Suppressor macrophage treated with lipopolysaccharide for 4 hours (primary cell): ENCODE measurements at regions not wholly inside any gene's neighbourhood (a gene's known extent, or its start where the extent isn't known, plus 50 kb on each side); places are given as distances from the start of the nearest gene placed in this dataset.

Experiments used
- DNase-seq: peaks from one replicate; pipeline ENCODE4 v3.0.0-alpha.2; 2020

GRCh38 chr5:68757626-68758212 is 336.1 kb upstream of the SLC30A5 start:
- DNase-seq = no peak

- DNase-seq = no peak
Measured at GRCh38 chr5:68759593-68759992, 334.2 kb upstream of the SLC30A5 start.

- no peak for DNase-seq
Measured at GRCh38 chr5:68762201-68762600, 331.6 kb upstream of the SLC30A5 start.

- no peak for DNase-seq
Measured at GRCh38 chr5:68766952-68767464, 326.8 kb upstream of the SLC30A5 start.

- no peak for DNase-seq
Measured at GRCh38 chr5:68770551-68770950, 323.3 kb upstream of the SLC30A5 start.

GRCh38 chr5:68771221-68771620 is 322.6 kb upstream of the SLC30A5 start:
- DNase-seq = no peak

GRCh38 chr5:68771732-68772131 is 322.1 kb upstream of the SLC30A5 start:
- DNase-seq = no peak

- no peak for DNase-seq
Measured at GRCh38 chr5:68776381-68776780, 317.4 kb upstream of the SLC30A5 start.

GRCh38 chr5:68777135-68777534 is 316.7 kb upstream of the SLC30A5 start:
- no peak for DNase-seq

- DNase-seq = no peak
Measured at GRCh38 chr5:68778484-68778883, 315.3 kb upstream of the SLC30A5 start.

- no peak for DNase-seq
Measured at GRCh38 chr5:68780299-68780955, 313.4 kb upstream of the SLC30A5 start.

GRCh38 chr5:68793074-68793473 is 300.7 kb upstream of the SLC30A5 start:
- DNase-seq = no peak

GRCh38 chr5:68793993-68794392 is 299.8 kb upstream of the SLC30A5 start:
- no peak for DNase-seq

- no peak for DNase-seq
Measured at GRCh38 chr5:68795190-68795589, 298.6 kb upstream of the SLC30A5 start.

GRCh38 chr5:68798877-68799843 is 294.7 kb upstream of the SLC30A5 start:
- no peak for DNase-seq

GRCh38 chr5:68802430-68802829 is 291.4 kb upstream of the SLC30A5 start:
- DNase-seq = no peak

GRCh38 chr5:68803881-68804319 is 289.9 kb upstream of the SLC30A5 start:
- DNase-seq = no peak

- no peak for DNase-seq
Measured at GRCh38 chr5:68804343-68804742, 289.5 kb upstream of the SLC30A5 start.

GRCh38 chr5:68805444-68805843 is 288.4 kb upstream of the SLC30A5 start:
- no peak for DNase-seq

- DNase-seq = no peak
Measured at GRCh38 chr5:68817632-68818031, 276.2 kb upstream of the SLC30A5 start.

GRCh38 chr5:68818057-68818695 is 275.6 kb upstream of the SLC30A5 start:
- DNase-seq = no peak

- DNase-seq = no peak
Measured at GRCh38 chr5:68818870-68819269, 274.9 kb upstream of the SLC30A5 start.

GRCh38 chr5:68821056-68821455 is 272.8 kb upstream of the SLC30A5 start:
- DNase-seq = no peak
